Body of pancreas (tissue), 4 donors: ENCODE measurements at regions not wholly inside any gene's neighbourhood (a gene's known extent, or its start where the extent isn't known, plus 50 kb on each side); places are given as distances from the start of the nearest gene placed in this dataset.

Source experiments
- ATAC-seq: fragments of 150-250 bp; one replicate; pipeline ENCODE4 v1.9.1; 2016
- DNase-seq, 4 donors: peaks; one replicate each; pipeline ENCODE4 v3.0.0-alpha.2; 2019
- H3K27ac ChIP-seq, 4 donors: fragments of 200-600 bp; sonication (generic); 1 replicate in 3 of 4; 2 replicates in 1 of 4; pipeline versions ENCODE4 v1.5.1 to v1.6.1; 2016 to 2019; ENCODE audit warnings: mild to moderate bottlenecking in 1 of 4, mixed read lengths in 1 of 4, moderate library complexity in 1 of 4
- H3K27me3 ChIP-seq, 2 donors: fragments of 200-600 bp; sonication (generic); one replicate each; pipeline ENCODE4 v1.6.0; 2016; ENCODE audit warnings: mild to moderate bottlenecking in 1 of 2
- H3K36me3 ChIP-seq, 2 donors: fragments of 200-600 bp; sonication (generic); replicated peaks in 1 of 2; 2 replicates each; pipeline ENCODE4 v1.5.1; 2016; ENCODE audit warnings: low read depth in 2 of 2; ENCODE audit not compliant: insufficient read depth in 1 of 2
- H3K4me1 ChIP-seq: fragments of 200-600 bp; sonication (generic); one replicate; pipeline ENCODE4 v1.6.0; 2016
- H3K4me3 ChIP-seq, 2 donors: fragments of 200-600 bp; sonication (generic); 1 replicate in 1 of 2; 2 replicates in 1 of 2; pipeline ENCODE4 v1.5.1; 2016 to 2019
- H3K9me3 ChIP-seq, 3 donors: fragments of 200-600 bp; sonication (generic); 1 replicate in 2 of 3; 2 replicates in 1 of 3; pipeline ENCODE4 v1.5.1; 2016
- CTCF ChIP-seq, 7 experiments: fragments of 450-650 bp in 4 of 7; fragments of 200-600 bp in 3 of 7; sonication (generic) in 3 of 7; IDR thresholded peaks; one replicate each; pipeline ENCODE4 v1.5.1; 2016 to 2019; ENCODE audit warnings: antibody characterized with exemption in 7 of 7
- POLR2A ChIP-seq, 3 donors: fragments of 450-650 bp; IDR thresholded peaks; one replicate each; pipeline ENCODE4 v1.6.1; 2016; ENCODE audit warnings: antibody characterized with exemption in 3 of 3, mild to moderate bottlenecking in 2 of 3
- WGBS, 2 donors: methylation state at CpG; one replicate each; pipeline ENCODE4 v1.1.5; 2017; 5-methylcytosine and 5-hydroxymethylcytosine counted together
- intact Hi-C: fragments of 100-400 bp; cut with DNase I; formaldehyde crosslinking; loops from one replicate; pipeline ENCODE4 v1.15.1; 2023

GRCh38 chr9:3028535-3028934 lies 184.6 kb upstream of the PUM3 start:
- no peaks in the 10 kb centered on the region for H3K27me3 ChIP-seq
- H3K27ac ChIP-seq, result no peak overlapping the region
- WGBS, 2 donors, result 61 to 63% methylated on average over 4 of the region's 4 CpGs
- TF ChIP-seq POLR2A (IDR thresholded peaks at IDR 0.05) (no peak), CTCF (IDR thresholded peaks at IDR 0.05) (no peak)
- peak in 1 of 4 donors; percentile 11 for DNase-seq
- no peaks in the 10 kb centered on the region for H3K9me3 ChIP-seq
- H3K4me3 ChIP-seq, result no peak overlapping the region
- no peaks in the 10 kb centered on the region for H3K4me1 ChIP-seq
- intact Hi-C loops, result no loop called here
- no peaks in the 10 kb centered on the region for H3K36me3 ChIP-seq
- no peak for ATAC-seq

GRCh38 chr9:3027210-3027609 lies 183.3 kb upstream of the PUM3 start:
- intact Hi-C loops, result no loop called here
- WGBS, 2 donors, result 42 to 45% methylated on average over 3 of the region's 3 CpGs

GRCh38 chr9:3023449-3023848 lies 179.6 kb upstream of the PUM3 start:
- WGBS, 2 donors, result 54 to 60% methylated on average over 3 of the region's 3 CpGs
- no peaks in the 10 kb centered on the region for H3K4me1 ChIP-seq
- no peak overlapping the region for H3K4me3 ChIP-seq
- DNase-seq, result no peak
- ATAC-seq, result no peak
- no peak overlapping the region for H3K27ac ChIP-seq
- no peaks in the 10 kb centered on the region for H3K36me3 ChIP-seq
- H3K27me3 ChIP-seq, result no peaks in the 10 kb centered on the region
- intact Hi-C loops, result no loop called here
- no peaks in the 10 kb centered on the region for H3K9me3 ChIP-seq
- TF ChIP-seq POLR2A (IDR thresholded peaks at IDR 0.05), result no peak
- TF ChIP-seq CTCF (IDR thresholded peaks at IDR 0.05), result no peak

More at GRCh38 chr9:3027210-3027609, 183.3 kb upstream of the PUM3 start:
- H3K4me1 ChIP-seq, result no peaks in the 10 kb centered on the region
- ATAC-seq (no peak), DNase-seq (no peak)
- H3K27ac ChIP-seq, result no peak overlapping the region
- H3K4me3 ChIP-seq, result no peak overlapping the region
- H3K27me3 ChIP-seq, result no peaks in the 10 kb centered on the region
- H3K9me3 ChIP-seq, result no peaks in the 10 kb centered on the region
- TF ChIP-seq POLR2A (IDR thresholded peaks at IDR 0.05) (no peak), CTCF (IDR thresholded peaks at IDR 0.05) (no peak)
- H3K36me3 ChIP-seq, result no peaks in the 10 kb centered on the region

- DNase-seq (no peak), ATAC-seq (no peak)
- WGBS, 2 donors, result 50 to 54% methylated on average over 5 of the region's 5 CpGs
- H3K4me3 ChIP-seq, result no peak overlapping the region
- H3K36me3 ChIP-seq, result no peaks in the 10 kb centered on the region
- H3K27ac ChIP-seq, result no peak overlapping the region
- peaks cover 5% of the 10 kb centered on the region for H3K4me1 ChIP-seq
- TF ChIP-seq CTCF (IDR thresholded peaks at IDR 0.05) (no peak), POLR2A (IDR thresholded peaks at IDR 0.05) (no peak)
- no peaks in the 10 kb centered on the region for H3K27me3 ChIP-seq
- no peaks in the 10 kb centered on the region for H3K9me3 ChIP-seq
- intact Hi-C loops, result no loop called here
These were observed 174.9 kb upstream of the PUM3 start for GRCh38 chr9:3018691-3019230.

GRCh38 chr9:3018071-3018470 lies 174.2 kb upstream of the PUM3 start:
- H3K36me3 ChIP-seq, result no peaks in the 10 kb centered on the region
- no peak for ATAC-seq

More at GRCh38 chr9:3018071-3018470, 174.2 kb upstream of the PUM3 start:
- no peaks in the 10 kb centered on the region for H3K9me3 ChIP-seq
- WGBS, 2 donors, result 21 to 23% methylated on average over 2 of the region's 2 CpGs
- no peak for DNase-seq
- no peak overlapping the region for H3K4me3 ChIP-seq
- TF ChIP-seq CTCF (IDR thresholded peaks at IDR 0.05) (no peak), POLR2A (IDR thresholded peaks at IDR 0.05) (no peak)
- H3K27ac ChIP-seq, result no peak overlapping the region
- peaks cover 5% of the 10 kb centered on the region for H3K4me1 ChIP-seq
- no peaks in the 10 kb centered on the region for H3K27me3 ChIP-seq
- intact Hi-C loops, result no loop called here
